H1 (cell line): ENCODE measurements at regions not wholly inside any gene's neighbourhood (a gene's known extent, or its start where the extent isn't known, plus 50 kb on each side); places are given as distances from the start of the nearest gene placed in this dataset. TPM values are rescaled to one million over a fixed set of nuclear protein-coding genes. Genes with fewer than 3 reads are reported as not detected.

Source experiments
- microRNA-seq, 2 experiments: library from miRNA; unstranded; fragments of <30 nt; microRNA quantifications; one replicate each; pipeline versions ENCODE4 to v1.2.0, GENCODE V29; 2016 to 2020; ENCODE audit warnings: borderline microRNAs expressed in 2 of 2, borderline number of aligned reads in 2 of 2, borderline replicate concordance in 1 of 2
- small RNA-seq: library from polyadenylated mRNA; stranded (forward); fragments of <200 nt; extraction: miRNeasy Mini kit (QIAGEN cat#:217004); gene quantifications from one replicate; pipeline ENCODE3, GENCODE V24; 2013; ENCODE audit not compliant: insufficient read depth

Small RNA genes lying in the stretch of these regions (microRNA-seq; reads per million reads assigned to microRNA genes)
- gene MIR3143: 0.81 to 0.92 reads per million in 2 experiments

Small RNA genes lying in the stretch of these regions (small RNA-seq; reads per million reads assigned to genes)
- 1.9 reads per million, percentile 12 among the genes with 10 or more reads in this experiment for gene MIR3143
- not detected for gene RNU2-62P
